Medulla oblongata (tissue), 1 donor: ENCODE measurements at regions not wholly inside any gene's neighbourhood (a gene's known extent, or its start where the extent isn't known, plus 50 kb on each side); places are given as distances from the start of the nearest gene placed in this dataset.
"Not testable (repeated sequence)": the region's sequence is repeated elsewhere in the genome, so short reads cannot be mapped to it uniquely, and the experiment has no call there.

ENCODE experiments used
- DNase-seq: peaks from one replicate; pipeline ENCODE4 v3.0.0-alpha.2; 2015; ENCODE audit errors: extremely low spot score

DNA sequence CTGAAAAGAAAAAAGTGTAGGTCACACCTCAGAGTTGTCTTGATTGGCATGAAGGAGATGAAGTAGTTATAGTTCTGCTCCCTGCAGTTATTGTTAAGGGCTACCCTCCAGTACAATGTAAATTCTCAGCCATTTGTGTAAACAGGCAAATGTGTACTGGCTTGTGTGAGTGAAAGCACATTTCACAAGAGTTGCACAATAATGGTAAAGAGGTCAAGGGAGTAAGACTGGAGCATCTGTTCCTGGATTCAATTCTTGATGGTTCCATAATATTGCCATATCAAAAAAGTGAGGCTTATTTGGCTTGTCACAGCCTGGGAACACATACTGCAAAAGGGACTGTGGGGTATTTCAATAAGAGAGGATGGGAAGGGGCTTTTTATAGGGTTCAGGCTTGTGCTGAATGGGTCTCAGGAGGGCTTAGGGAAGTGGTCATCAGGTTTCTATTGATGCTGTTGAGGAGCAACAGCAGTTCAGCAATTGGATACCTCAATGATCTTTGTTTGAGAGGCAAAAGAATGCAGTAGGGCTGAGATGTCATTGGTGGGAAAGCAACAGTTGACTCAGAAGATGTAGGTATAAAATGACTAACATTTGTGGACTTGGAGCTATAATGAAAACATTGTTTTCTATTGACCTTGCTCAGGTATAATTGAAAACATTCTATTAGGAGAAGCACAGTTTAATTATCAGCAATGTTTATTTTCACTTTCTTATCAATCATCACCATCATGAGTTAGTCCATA, 402.6 kb downstream of the BCKDHB start:
- DNase-seq = no peak

DNA sequence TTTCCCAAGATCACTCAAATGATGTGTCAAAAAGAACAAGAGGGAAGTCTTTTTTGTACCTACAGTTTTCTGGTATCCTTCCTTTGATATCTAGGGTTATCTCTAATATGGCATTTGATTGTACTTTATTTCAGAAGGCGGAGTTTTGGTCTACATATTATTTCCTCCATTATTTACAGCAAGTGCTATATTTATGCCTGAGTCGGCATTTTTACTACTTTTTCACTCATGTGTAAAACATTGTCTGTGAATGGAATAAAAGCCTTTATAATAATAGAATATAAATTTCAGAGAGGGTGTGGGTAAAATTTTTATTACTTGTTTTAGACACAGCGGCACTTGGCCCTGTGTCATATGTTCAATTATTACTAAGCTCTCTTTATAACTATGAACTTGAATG, 398.4 kb downstream of the BCKDHB start:
- DNase-seq = no peak

DNA sequence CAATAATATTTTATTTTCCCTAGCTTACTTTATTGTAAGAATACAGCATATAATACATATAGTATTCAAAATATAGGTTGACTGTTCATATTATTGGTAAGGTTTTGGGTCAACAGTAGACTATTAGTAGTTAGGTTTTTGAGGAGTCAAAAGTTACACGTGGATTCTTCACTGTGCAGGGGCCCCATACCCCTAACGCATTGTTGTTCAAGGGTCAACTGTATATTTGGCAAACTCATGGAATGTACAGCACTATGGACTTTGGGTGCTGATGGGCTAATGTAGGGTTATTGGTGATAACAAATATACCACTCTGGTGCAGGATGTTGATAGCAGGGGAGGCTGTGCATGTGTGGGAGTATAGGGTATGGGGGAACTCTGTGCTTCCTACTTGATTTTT, 397.2 kb downstream of the BCKDHB start:
- DNase-seq = no peak

DNA sequence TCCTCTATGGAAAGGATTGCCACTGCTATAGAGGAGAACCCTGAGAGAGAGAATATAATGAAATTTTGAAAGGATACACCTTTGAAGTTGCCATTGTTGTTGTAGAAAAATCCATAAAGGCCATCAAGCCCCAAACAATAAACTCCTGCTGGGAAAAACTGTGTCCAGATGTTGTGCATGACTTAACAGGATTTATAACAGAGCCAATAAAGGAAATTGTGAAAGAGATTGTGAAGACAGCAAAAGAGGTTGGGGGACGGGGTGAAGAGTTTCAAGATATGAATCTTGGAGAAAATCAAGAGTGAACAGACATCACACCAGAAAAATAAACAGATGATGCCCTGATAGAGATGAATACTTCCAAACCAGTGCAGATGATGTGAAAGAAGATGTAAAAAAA, 396.4 kb downstream of the BCKDHB start:
- no peak for DNase-seq

DNA sequence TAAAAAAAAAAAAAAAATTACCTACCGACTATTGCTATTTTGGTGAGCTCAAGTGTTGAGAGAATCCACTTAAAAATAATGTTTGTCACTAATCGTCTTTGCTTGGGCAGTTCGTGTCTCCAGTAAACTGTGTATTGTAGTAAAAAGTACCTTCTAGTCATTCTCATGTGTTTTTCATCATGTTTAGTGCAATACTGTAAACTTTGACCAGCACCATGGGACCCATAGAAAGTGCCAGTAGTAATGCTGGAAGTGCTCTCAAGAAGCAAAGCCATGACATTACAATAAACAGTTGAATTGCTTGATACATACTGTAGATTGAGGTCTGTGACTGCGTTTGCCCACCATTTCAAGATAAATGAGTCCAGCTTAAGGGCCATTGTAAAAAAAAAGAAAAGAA, 395.2 kb downstream of the BCKDHB start:
- no peak for DNase-seq

DNA sequence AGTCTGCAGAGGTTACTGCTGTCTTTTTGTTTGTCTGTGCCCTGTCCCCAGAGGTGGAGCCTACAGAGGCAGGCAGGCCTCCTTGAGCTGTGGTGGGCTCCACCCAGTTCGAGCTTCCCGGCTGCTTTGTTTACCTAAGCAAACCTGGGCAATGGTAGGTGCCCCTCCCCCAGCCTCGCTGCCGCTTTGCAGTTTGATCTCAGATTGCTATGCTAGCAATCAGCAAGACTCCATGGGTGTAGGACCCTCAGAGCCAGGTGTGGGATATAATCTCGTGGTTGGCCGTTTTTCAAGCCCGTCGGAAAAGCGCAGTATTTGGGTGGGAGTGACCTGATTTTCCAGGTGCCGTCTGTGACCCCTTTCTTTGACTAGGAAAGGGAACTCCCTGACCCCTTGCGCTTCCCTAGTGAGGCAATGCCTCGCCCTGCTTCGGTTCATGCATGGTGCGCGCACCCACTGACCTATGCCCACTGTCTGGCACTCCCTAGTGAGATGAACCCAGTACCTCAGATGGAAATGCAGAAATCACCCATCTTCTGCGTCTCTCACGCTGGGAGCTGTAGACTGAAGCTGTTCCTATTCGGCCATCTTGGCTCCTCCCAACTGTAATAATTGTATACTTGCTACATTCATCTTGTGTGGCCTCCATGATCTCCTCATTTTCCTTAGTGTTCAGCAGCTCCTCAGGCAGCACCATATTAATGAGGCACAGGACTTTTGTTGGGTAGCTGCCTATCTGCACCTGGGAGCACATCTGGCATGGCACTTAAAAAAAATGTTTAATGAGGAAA, 391.4 kb downstream of the BCKDHB start:
- DNase-seq = not testable (repeated sequence)

DNA sequence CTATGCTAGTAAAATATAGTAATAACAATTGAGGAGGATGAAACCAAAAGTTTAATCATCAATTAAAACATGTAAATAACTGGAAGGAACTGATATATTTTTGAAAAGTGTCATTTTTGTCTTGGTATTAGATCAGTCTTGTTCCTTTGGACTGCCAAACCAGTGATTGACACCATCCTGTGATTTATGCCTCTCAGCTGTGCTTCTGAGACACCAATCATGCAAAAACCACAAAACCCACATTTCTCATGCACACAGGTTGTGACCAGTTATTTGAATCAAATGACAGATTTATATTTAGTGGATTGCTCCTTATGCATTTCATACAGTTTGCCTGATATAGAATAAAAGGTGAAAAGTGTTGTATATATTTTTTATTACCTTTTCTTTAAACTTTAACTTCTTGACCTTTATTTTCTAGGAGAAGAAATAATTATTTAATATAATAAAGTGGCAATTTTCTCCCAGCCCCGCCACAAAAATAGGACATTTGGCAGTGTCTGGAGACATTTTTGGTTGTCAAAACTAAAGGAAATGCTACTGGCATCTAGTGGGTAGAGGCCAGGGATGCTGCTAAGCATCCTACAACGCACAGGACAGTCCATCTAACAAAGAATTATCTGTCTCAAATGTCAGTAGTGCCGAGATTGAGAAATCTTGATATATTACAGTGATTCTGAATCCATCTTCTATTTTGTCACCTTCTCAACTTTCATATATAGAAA, 383.6 kb downstream of the BCKDHB start:
- DNase-seq = no peak

DNA sequence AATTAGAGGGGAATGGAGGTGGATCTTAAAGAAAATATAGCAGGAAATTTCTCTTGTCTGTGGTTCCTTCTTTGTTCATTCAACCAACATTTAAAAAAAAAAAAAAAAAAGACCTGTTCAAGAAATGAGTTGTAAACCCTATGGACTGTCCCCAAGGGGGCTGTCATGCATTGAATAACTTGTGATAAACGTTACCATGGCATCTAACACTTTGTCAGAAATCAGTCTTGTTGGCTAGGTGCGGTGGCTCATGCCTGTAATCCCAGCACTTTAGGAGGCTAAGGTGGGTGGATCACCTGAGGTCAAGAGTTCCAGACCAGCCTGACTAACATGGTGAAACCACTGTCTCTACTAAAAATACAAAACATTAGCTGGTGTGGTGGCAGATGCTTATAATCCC, 381.7 kb downstream of the BCKDHB start:
- no peak for DNase-seq

DNA sequence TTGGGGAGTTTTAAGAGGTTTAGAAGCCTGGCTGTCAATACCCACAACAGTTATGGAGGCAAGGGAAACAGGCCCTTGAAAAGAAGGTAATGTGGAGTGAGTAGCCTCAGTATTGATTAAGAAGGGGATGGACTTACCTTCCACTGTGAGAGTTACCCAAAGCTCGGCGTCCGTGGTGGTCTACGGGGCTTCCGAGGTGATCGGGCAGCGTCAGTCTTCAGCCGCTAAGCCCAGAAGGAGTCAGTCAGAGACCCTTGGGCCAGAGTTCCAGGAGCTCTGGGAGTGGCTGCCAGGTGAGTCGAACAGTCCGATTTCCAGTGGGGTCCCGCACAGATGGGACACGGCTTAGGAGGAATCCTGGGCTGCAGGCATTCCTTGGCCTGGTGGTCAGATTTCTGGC, 379.0 kb downstream of the BCKDHB start:
- not testable (repeated sequence) for DNase-seq

DNA sequence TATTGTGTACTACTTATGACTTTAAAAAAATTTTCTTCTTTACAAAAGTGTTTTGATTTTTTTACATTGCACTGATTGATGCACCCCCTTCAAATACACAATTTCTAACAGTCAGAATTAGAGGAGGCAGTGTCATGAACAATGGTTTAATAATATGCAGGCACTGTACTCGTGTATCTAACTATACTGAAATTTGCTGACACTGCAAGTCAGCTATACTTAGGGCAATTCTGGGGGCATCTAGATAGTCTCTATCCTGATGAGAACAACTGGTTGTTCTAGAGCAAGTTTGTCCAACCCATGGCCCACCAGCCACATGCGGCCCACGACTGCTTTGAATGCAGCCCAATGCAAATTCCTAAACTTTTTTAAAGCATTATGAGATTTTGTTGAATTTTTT, 375.6 kb downstream of the BCKDHB start:
- no peak for DNase-seq

DNA sequence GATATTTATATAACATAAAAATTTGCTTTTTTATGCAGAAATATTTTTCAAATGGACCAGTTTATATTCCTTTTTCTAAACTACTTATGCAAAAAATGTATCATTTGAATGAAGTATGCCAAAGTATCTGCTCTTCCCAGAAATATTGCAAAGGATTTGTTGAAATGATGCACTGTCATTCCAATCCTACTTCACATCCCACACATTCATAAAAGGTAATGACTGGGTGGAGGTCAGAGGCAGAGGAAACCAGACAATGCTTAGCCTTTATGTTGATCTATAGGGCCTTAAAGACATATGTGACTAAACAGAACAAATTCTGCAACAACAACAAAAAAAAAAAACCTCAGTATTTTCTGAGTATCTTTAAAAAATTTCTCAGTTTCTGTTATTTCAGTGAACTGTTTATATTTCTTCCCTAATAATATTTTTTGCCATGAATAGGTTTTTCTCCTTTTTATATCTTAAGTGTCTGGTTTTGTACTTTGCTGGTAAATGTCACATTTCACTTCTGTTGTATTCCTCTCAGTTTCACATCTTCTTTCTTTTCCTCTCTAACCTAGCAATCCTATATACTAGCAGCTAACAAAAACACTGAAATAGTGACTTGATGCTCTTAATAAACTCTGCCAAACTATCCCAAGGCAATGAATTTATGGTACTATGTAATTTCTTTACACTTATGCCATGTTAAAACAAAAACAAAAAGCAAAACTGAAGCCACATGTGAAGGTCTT, 374.1 kb downstream of the BCKDHB start:
- DNase-seq = no peak

DNA sequence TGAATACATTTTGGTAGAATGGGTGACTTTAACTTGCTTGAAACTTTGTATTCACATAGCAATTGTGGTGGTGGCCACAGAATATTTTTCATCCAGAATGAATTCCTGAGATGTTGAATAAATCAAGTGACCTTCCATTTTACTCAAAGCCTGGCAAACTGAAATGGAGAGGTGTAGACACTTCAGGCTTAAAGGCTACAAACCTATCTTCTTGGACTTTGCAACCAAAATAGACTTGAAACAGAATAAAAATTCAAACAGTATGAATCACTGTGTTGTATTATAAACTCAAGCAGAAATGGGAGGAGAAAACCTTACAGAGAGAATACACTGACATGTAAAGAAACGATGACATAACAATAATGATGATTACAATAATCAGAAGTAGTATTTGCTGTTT, 371.6 kb downstream of the BCKDHB start:
- no peak for DNase-seq

DNA sequence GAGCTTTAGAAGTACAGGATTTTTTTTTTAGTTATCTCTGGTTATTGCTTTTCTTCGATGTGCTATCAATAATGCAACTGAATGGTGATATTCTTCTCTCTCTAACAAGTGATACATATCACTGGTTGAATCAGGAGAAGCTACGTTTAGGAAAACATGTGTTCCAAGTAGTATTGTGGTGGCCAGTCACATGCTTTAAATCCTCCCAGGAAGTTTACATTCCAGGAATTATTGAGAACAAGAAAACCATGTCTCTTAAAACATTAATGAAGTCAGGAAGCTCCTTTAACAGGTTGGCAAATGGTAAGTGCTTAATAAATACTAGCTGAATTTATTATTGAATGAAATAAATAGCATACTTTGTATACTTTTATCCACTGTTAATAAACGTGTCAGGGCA, 371.1 kb downstream of the BCKDHB start:
- no peak for DNase-seq

DNA sequence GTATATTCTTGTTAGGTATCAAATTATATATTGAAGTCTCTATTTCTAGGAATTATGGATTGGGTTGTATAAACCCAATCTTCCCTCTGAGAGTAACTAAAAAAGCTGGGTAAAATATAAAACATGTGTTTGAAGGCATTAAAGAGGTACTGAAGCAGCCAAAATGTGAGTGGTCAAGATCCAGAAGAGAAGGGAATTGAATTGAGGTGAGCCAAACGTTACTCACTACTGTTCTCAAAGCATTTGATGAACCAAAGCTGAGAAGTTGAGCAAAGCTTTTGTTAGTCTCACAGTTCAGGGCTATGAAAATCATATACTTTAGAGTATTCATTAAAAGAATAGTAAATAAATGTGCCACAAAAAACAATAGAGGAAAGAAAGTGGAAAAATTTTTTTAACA, 365.8 kb downstream of the BCKDHB start:
- DNase-seq = no peak

DNA sequence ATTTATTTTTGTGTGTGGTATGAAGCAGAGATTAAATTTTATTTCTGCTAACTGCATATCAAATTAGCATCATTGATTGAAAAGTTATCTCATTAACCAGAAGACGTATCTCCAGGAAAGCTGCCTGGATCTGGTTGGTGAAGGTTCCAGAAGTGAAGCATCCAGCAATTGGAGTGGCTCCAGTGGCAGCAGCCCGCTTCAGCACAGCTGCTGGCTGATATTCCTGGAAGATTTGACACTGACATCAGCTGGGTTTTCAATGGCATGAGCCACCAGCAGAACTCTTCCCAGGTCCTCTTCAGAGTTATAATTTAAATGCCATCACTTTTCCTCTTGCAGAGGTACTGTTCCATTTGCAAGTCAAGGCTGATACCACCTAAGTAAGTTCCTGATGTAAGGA, 363.5 kb downstream of the BCKDHB start:
- no peak for DNase-seq

DNA sequence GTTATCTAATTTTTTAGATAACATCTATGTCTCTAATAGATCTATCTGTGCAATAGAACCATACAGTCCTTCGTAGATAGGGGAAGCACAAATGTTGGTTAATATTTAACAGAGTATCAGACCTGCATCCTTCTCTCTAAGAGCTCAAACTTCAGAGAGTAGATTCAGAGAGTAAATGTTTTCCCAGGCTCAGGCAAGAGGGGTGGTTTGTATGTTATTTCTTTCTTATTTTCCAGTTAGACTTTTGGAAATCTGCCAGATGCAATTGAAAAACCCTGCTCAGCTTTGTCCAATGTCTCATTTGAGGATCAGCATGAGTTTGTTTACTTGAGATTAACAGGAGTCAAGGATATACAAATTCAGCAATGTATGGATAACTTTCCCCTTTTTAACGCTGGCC, 361.9 kb downstream of the BCKDHB start:
- DNase-seq = no peak

DNA sequence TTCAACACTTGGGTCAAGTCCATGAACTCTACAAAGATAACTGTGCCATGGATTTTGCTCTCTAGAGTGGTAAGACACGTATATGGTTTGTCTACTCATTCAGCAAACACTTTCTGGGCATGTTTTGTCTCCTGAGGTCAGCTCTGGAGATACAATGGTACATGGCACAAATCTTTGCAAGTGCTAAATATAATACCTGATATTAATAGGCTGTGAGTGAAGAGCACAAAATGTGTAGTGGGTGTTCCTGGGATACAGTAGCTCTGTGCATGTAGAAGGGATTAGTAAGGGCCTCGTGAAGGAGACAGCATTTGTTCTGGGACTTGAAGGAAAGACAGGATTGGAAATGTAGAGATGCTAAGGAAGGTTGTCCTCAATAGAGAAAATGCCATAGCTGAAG, 360.9 kb downstream of the BCKDHB start:
- no peak for DNase-seq

DNA sequence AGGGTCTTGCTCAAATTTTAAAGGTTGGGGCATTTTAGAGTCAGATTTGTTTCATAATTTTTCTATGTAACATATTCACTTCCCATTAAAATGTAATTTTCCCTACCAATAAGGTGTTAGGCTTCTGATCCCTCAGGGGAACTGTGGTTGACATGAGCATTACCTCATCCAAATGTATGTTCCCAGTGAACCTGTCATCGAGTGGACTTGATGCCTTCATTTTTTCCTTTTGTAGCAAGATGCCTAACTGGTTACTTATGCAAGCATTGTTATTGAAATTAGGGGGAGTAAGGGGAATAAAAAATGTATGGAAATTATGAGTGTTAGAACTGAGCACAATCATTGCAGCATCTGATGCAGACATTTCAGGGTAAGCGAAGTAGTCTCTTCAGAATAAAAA, 360.5 kb downstream of the BCKDHB start:
- DNase-seq = no peak

DNA sequence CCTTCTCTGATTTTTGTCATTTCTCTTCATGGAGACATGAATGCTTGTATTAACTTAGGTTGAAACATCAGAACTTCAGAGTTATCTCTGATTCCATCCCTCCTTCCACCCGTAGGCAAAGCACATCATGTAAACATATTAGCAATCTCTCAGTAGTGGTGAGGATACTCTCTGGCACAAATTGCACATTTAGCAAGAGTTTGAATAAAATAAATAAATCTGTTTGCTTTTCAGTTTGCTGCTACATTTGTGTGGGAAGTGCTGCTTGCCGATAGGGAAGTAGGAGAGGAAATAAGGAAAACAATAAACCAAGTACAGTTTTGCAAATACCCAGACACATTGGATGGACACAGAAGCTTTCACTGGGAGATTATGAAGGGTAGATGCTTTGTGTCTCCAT, 359.0 kb downstream of the BCKDHB start:
- no peak for DNase-seq

DNA sequence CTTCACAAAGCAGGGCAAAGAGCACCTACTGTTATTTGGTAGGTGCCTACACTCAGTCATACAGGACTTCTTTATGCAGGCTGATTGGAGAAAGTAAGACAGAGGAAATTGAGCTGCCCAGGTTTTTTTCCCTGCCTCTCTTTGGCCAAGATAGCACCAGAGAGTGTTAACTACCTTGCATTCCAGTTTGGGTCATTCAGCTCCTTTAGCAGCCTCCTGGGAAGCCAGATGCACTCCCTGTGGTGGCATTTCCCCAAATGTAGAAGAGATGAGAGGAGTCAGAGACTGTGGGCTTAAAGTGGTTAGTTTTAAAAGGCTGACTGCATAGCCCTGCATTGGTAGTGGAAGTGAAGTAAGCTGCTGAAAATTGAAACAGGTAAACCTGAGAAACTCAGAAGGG, 358.4 kb downstream of the BCKDHB start:
- DNase-seq = no peak

DNA sequence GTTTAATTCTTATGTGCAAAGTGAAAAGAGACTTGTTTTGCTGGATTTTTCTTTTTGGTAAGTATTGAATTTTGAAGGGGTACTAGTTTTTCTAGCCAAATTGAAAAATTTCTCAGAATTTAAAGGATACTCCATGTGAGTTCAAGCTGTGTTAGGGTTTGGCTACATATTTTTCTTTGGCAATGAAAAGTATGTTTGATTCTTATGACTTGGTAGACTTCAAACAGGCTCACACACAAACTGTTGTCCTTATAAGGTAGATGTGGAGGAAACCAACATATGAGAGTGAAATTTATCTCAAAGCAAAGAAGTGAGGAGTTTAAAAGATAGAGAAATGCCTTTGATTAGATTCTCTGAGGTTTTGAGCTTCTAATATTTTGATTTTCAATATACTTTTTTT, 356.7 kb downstream of the BCKDHB start:
- no peak for DNase-seq

DNA sequence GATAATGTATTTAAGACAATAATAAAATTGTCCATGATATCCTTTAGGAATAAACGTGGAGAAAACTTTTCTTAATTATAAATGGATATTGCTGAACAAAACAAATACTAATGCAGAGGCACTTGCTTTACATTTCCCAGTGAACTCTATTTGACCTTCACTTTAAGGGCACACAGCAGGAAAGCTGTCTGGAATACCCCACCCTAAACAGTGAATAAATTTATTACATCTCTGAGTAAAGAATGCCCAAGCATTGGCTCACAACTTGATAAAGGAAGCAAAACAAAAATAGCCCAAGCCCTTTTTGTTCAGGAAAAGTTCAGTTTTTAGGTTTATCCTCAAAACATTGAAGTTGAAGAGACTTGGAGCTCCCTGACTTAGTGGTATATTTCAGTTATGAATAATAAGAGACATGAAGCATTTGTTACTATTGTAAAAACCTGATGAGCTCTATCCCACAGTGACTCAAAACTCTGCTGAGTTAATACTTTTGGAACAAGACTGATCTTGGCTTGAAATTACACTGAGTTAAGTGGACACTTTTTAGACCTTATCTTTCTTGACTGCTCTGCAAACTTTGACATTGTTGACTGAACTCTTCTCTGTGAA, 353.9 kb downstream of the BCKDHB start:
- DNase-seq = no peak
